HG03521 (cell line): ENCODE measurements at regions not wholly inside any gene's neighbourhood (a gene's known extent, or its start where the extent isn't known, plus 50 kb on each side); places are given as distances from the start of the nearest gene placed in this dataset.
"Not testable (repeated sequence)": the region's sequence is repeated elsewhere in the genome, so short reads cannot be mapped to it uniquely, and the experiment has no call there.

Experiments used
- ATAC-seq: cut with Tn5 transposase; IDR thresholded peaks from one replicate; pipeline ENCODE4 v1.9.1; 2021; ENCODE audit warnings: mild to moderate bottlenecking, moderate library complexity; ENCODE audit not compliant: unreplicated experiment

DNA sequence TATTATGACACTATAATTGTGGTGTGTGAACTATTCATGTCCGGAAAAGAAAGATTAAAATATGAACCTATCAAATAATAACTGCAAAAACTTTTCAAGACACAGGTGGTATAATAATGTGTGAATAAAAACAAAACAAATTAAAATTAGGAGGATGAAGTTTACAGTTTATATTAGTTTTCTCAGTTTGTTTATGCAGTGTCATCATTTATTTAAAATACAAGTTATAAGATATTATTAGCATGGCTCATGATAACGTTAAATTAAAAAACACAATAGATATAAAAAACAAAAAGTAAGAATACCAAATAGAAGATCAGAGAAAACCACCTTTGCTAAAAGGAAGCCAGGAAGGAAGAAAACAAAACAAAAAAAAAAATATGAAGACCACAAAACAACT is 963.8 kb upstream of the ALCAM start:
- no peak for ATAC-seq

DNA sequence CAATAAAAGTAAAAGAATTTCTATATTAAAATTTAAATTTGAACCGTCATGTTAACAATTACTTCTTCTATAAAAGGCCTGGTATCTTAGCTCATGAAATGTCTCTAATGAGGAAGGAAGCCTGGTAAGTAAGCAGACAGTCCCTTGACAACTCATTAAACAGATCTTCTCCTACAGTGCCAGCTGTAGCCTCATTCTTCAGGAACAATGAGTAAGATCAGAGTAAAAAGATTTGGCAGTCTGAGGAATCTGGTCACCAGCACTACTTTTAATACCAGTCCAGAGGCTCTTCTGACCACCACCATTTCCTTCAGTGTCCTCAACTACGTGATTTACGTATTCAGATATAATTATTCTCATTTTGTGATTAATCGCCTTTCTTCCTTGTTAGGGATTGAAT is 955.0 kb upstream of the ALCAM start:
- no peak for ATAC-seq

DNA sequence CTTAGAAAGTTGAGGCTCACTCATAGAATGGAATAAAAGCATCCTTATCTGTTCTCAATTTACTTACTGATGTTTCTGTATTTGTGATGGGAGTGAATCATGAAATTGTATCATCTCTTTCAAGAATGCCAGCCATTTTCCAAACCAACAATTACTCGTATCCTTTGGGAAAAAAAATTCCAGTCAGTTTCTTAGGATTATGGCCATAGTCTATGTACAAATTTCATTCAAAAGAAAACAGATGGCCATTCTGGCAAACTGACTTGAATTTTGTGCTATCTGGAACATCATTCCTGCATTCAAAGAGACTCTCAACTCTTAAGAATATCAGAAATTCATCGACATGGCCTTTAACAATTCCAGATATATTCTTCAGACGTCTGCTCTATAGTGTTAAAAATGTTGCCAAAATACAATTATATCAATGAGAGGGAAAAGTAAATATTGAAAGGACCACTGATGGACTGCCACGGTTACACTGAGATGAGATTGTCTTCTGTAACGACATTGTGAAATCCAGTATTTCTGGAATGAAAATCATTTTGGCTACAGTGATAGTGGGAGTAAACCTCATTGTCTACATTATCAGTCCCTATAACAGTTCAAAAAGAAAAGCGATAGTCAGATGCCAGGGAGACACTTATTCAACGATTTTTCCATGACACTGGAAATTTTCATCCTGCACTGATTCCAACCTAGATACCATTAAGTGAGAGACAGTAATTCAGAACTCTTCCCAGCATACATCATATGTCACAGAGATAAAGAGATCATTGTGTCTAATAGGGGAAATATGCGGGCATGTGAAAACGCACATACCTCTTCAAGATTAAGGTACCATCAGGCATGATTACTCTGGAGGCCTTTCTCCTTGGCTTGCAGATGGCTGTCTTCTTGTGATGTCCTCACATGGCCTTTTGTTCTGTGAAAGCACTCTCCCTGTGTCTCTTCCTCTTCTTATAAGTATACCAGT is 953.8 kb upstream of the ALCAM start:
- no peak for ATAC-seq

DNA sequence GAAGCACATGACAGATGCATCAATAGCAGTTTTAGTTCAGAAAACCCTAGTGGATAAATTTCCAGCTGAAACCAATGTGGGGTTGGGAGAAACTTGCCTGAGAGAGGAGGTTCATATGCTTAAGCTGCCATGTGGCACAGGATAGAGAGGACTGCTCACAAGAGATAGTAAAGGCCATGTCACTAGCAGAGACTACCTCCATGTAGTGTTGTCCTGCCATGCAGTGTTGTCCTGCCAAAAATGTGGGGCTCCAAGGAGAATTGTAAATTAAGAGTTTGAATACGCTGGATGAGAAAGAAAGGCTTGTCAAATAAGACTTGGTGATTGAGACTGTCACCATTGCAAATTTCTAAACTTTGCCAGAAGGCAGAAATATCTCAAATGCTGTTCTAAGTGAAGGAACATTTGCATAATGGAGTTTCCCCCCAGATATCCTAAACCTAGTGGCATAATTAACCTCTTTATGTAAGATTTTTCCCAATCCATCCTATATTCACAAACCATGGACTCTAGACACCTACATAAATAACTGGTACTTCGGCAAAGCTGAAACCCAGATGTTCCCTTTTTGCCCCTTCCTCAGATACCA is 938.3 kb upstream of the ALCAM start:
- ATAC-seq = no peak

DNA sequence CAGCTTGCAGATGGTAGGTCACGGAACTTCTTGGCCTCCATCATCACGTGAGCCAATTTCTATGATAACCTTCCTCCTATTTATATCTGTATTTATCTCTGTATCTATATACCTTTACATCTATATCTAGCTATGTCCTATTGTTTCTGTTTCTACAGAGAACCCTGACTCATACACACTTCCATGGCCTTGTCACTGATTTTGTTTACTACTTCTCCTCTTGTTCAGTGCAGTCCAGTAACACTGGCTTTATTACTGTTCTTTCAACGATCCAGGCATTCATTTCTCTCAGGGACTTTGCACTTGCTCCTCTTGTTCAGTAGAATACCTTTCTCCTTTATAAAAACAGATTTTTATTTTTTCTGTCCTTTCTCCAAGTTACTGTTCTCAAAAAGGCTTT is 937.0 kb upstream of the ALCAM start:
- no peak for ATAC-seq

DNA sequence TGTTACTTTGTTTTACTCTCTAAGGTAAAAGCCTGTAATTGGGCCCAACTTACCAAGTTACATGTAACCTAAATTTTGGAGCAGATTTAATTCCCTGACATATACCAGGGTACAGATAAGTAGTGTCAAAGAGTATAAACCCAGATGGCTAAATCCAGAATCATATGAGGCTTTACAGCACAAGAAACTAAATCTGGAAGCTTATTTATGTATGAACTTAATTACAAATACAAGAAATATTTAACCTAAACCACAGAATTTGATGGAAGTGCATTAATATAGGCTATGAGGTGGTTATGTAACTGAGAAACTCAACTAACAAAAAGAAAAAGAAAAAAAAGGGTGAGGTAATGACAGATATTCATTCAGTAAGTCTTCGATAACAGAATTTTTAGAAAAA is 930.2 kb upstream of the ALCAM start:
- ATAC-seq = no peak

DNA sequence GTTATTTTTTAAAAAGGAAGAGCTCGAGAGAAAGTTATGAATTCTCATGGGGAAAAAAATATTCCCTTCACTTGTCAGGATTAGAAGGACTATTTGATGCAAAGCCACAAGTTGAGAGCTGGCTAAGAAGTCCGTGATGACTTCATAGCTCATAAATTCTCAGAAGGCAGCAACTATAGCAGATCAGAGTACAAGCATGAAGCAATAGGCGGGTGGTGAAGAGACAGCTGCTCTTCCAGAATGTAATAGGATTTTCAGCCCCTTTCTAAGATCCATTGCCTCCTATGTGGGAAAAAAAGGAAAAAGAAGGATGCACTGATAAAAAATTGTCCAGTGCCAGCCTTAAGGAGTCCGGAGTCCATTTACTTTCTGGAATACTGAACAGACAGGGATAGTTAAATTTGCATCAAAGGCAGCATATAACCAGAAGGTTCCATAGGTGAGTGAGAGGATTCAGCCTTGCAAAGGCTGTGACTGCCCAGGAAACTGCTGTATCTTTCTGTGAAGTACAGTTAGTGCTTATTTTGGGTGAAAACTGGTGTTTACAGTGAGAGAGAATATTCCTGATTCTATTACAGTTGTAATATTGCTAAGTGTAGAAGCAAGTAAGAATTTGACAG is 929.5 kb upstream of the ALCAM start:
- no peak for ATAC-seq

DNA sequence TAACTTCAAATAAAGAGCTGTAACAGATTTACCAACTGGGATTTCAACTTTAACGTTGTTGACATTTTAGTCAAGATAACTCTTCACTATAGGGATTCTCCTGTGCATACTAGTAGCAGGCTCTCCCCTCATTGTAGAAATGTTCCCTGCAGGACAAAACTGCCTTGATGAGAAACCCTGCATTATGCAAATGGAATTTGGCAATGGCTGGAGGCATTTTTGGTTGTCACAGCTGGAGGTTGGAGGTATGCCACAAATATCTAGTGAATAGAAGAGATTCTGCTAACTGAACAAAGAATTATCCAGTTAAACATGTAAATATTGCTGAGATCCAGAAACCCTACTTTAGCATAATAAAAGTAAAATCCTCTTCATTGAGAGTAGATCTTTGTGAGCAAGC is 928.8 kb upstream of the ALCAM start:
- ATAC-seq = no peak

DNA sequence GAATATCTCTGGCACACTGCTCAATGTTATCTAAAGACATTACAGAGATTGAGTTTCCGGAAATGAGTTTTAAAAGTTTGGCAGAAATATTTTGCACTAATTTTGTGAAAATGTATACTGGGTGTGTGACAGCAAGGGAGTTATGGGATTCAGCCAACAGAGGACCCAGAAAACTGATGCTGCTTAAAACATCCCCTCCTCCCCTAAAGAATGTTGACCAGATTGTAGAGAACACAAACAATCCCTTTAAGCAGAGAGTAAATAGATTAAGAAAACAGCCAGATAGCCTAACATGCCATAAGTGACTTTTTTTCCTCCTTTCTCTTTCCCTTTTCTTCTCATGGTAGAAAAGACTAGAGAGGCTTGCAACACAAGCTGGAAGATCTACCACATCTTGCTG is 928.0 kb upstream of the ALCAM start:
- no peak for ATAC-seq

DNA sequence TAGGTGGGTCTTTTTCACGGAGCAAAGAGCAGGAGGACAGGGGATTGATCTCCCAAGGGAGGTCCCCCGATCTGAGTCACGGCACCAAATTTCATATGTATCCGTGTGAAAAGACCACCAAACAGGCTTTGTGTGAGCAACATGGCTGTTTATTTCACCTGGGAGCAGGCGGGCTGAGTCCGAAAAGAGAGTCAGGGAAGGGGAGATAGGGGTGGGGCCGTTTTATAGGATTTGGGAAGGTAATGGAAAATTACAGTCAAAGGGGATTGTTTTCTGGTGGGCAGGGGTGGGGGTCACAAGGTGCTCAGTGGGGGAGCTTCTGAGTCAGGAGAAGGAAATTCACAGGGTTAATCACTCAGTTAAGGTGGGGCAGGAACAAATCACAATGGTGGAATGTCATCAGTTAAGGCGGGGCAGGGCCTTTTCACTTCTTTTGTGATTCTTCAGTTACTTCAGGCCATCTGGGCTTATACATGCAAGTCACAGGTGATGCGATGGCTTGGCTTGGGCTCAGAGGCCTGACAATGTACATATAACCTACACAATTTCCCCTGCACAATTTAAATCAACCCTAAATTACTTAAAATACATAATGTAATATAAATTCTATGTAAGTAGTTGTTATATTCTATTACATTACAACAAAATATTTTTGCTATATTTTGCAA is 921.3 kb upstream of the ALCAM start:
- not testable (repeated sequence) for ATAC-seq

DNA sequence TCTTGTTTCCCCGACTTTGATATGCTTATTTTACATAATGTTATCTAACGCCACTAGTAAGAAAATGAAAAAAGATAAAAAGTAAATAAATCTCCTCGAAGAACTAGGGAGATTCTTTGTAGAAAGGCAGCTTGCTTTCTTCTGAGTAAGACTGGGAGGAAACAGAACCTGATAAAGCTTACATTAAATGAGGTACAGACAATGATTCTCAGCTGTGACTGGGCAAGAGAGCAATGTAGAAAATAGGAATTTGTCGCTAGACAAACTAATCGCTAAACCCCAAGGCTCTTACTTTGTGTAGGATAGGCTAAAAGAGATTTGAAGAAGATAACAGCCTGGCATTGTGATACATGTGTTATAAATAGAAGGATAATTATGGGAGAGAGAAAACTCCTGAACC is 919.0 kb upstream of the ALCAM start:
- ATAC-seq = no peak

DNA sequence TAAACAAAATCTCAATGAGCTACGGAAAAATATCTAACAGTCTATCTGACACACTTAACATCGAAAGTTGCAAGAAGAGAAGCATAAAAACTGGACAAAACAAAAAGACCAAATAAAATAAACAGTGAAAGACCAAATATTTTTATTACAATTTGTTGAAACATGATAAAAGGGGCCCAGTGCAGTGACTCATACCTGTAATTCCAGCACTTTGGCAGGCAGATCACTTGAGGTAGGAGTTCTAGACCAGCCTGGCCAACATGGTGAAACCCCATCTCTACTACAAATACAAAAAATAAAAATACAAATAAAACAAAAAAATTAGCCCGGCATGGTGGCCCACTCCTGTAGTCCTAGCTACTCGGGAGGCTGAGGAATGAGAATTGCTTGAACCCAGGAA is 914.0 kb upstream of the ALCAM start:
- no peak for ATAC-seq

DNA sequence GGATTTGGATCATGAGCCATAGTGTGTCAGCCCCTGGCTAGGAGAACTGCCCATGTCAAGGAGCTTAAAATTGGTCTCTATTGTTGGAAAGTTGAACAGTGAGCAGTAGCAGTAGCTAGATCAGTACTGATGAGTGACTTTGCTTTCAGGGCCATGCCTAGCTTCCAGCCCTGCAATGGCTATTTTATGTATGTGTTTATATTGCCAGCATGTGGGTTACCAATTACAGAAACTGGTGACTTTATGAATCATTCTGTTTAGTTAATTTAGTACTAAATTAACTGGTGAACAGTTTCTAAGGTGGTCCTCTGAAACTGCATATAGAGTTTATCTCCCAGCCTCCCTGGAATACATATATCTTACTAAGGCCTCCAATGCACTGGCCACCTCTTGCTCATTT is 908.1 kb upstream of the ALCAM start:
- ATAC-seq = no peak

DNA sequence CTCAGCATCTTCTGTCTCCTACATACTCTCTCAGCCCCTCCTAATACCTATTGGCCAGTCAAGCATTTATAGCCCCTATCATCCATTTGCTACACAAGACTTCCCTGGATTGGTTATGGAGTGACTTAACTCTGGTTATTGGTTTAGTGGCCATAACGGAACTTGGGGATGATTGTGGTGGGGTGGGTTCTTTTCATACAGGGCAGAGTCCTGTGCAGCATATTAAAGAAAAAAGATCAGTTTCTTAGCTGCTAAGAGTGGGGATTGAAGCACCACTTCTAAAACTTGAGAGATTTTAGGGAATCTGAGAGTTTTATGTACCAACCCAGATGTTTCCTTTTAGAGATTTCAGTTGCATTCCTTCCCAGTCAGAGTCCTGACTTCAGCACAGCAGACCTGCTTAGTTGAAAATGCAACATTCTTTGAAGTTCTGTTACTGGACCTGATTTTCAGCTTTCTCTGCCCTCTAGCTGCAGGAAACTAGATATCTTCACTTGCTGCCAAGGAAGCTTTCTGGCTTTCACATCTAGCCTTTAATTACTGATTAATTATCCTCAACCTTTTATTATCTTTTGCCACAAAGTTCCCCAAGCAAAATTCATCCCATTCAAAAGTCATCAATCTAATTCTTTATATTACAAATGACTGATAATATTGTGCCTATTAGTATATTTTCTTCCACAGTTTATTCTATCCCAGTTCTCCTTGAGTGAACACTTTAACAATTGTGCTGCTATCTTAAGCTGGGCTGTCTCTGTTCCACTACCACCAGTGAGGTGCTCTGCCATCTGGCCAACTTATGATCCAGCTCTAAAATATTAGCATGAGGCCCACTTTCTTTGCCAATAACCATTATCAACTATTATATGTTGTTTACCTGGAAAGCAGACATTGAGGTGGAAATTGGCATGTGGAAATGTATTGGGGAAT is 906.0 kb upstream of the ALCAM start:
- no peak for ATAC-seq

DNA sequence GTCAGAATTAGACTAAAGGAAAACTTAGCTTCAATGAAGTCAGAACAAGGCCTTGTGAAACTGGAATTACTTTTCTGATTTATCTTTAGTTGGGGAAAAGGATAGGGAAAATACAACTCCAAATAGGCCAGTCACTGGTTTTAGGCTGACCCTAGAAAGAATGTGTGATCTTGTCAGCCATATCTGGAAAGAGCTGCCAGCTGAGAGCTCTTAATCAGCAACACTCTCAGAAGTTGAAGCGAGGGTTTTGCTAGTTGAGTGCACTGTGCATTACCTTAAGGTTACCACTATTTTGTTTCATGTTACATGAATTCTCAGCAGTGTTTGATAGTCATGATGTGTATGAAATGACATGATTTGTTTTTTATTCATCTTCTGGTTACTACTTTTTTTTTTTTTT is 905.3 kb upstream of the ALCAM start:
- no peak for ATAC-seq

DNA sequence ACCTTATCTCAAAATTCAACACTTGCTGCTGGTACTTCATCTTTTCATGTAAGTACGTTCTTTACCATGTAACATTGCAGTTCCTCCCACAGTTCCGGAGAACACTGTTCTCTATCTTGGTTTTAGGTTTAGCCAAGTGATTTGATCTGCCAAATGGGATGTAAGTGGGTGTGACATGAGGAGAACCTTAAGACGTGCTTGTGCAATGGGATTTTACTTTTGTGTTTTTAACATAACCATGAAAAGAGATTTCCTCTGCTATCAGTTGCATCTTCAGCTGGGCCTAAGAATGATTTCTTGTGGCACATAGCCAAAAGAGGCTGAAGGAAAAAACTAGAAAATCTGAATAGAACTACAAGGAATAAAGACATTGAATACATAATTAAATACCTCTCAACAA is 894.5 kb upstream of the ALCAM start:
- ATAC-seq = no peak

DNA sequence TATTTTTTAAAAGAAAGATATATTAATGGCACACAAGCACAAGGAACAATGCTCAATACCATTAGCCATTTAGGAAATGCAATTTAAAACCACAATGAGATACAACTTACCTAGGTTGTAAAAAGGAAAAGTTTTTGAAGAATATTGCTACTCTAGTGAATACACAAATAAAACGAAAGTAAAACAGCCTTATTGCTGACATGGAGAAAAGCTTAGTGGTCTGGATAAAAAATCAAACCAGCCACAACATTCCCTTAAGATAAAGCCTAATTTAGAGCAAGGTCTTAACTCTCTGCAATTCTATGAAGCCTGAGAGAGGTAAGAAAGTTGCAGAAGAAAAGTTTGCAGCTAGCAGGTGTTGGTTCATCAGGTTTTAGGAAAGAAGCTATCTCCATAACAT is 892.7 kb upstream of the ALCAM start:
- no peak for ATAC-seq

DNA sequence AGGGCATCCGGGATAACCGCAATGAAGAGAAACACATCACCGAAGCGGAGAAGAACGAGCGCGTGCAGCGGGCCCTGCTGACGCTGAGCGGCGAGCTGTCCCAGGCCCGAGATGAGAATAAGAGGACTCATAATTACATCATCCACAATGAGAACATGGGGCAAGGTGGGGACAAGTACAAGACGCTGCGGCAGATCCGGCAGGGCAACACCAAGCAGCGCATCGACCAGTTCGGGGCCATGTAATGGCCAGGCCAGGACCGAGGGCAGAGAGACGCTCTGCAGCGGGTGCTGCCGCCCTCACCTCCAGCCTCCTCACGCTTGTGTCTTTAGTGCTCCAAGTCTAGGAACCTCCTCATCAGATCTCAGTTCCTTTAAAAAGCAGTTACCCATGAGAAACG is 863.7 kb upstream of the ALCAM start:
- no peak for ATAC-seq

DNA sequence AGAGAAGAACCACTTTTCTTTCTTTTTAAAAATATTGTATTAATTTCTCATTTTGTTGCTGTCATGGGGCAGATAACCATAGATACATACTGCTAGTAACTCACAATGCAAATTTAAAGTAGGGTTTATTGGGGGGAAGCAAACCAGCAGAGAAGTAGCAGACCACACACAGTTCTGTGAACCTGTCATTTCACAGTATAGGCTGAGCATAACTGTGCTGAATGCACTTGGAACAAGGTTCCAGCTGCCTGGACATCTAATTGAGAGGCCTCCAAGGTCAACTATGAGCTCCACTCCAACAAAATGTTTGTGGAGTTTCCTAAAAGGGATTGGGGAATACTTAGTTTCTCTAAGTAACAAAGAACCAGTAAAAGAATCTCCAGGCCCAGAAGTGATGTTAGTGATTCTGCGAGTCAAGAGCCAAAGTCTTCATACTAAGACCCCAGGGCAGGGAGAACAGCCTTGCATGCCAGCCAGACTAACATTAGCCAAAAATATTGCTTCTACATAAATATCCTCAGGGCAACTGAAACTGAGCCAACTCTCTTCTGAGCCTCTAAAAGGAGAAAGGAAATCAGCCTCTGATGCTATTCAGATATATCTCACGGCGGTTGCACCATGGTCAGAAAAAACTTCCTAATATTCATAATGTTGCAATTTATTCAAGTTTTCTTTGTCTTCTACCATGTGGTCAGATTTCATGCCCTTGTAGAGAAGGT is 856.4 kb upstream of the ALCAM start:
- ATAC-seq = no peak

DNA sequence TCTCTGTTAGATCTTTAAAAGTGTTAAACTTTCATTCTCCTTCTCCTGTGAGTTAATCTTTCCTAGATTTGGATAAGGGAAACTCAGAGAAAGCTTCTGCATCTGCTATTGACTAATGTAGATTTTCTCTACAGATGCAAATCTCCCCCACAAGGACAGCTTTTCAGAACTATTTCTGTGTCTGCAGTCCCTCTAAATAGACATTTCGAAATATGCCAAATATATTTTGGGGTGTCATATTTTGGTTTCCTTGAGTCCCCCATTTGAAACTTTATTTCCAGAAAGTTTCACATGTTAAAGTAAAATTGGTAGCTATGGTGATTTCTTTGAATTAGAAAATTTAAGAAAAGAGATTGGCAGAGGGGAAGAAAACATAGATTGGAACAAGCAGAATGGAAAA is 852.3 kb upstream of the ALCAM start:
- no peak for ATAC-seq
